ENCODE measurements at regions not wholly inside any gene's neighbourhood (a gene's known extent, or its start where the extent isn't known, plus 50 kb on each side); places are given as distances from the start of the nearest gene placed in this dataset.
A peak's percentile ranks its signal among the peaks of the same experiment; 100 is the strongest.

DNA sequence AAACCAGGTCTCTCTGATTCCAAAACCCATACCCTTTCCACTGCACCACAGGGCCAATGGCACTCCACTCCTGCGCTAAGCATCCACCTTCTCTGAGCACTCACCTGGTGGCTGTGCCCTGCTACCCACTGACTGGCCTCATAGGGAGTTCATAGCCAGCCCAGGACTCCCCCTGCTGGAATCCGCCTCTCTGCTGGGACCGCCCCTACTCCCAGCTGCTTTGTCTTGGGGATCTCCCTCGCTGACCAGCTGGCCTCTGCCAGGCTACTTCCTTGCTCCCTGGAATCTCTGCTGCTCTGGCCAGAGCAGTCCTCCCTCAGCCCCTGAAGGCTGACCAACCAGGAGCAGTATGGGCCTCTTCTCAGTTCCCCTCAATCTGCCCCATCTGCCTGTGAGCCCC lies 129.7 kb downstream of the FAXC start:
- DNase-seq (ENCODE audit: low read depth in 3 of 3): no peak

DNA sequence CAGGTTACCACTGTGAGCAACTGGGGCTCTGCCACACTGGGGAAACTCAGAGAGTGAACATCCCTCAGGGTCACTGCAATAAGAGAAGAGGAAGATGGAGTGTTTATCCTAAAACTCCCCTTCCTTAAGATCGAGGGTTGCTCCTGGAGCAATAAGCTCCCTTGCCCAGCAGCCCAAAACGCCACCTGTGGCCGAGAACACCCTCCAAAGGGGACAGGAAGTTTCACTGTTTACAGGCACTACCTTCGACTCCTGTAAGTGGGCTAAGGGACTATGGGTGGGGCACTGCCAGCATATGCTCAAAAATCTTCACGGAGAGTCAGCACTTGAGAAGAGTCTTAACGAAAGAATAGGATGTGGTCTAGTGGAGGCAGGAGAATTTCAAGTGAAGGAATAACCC lies 132.5 kb downstream of the FAXC start:
- DNase-seq (ENCODE audit: low read depth in 3 of 3): no peak

DNA sequence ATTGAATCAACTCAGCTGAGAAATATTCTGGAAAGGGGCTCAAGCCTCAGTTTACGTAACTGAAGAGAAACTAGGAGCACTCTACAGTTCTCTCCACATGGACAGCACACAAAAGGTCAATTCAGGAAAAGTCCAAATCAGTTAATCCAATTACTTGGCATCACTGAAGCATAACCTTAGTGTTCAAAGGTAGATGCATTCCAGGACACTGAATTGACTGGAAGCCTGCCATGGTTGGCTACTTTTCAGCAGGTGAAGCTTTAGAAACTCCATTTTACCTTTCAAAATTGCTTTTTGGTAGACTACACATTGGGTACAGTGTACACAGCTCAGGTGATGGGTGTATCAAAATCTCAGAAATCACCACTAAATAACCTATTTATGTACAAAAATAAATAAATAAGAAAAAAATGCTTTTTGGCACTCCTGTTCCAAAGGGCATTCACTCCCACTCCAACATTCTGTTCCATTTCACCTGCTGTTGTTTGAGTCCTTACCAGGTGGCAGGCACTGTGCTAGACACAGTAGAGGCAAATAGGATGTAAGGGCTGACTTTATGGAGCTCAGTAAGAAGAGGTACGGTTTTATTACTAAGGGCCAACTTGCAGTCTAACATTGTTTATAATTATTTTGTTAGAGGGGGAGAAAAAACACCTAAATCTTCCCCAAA lies 153.4 kb downstream of the FAXC start:
- DNase-seq (ENCODE audit: low read depth in 3 of 3): no peak

DNA sequence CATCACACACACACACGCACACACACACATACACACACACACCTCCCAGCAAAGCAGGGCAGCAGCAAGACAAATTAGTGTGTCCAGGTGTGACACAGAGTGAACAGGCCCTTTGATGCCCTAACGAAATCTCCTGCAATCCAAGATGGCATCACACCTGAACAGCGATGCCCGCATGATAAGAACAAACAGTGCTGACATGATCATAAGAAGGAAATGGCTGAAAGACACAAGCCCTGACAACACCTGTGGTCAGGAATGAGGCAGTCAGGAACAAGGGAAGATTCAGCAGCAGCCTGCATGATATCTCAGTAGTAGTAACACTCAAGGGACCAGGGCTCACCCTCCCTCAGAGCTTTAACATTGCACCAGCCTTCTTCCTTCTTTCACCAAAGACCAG lies 156.9 kb downstream of the FAXC start:
- DNase-seq (ENCODE audit: low read depth in 3 of 3): no peak

DNA sequence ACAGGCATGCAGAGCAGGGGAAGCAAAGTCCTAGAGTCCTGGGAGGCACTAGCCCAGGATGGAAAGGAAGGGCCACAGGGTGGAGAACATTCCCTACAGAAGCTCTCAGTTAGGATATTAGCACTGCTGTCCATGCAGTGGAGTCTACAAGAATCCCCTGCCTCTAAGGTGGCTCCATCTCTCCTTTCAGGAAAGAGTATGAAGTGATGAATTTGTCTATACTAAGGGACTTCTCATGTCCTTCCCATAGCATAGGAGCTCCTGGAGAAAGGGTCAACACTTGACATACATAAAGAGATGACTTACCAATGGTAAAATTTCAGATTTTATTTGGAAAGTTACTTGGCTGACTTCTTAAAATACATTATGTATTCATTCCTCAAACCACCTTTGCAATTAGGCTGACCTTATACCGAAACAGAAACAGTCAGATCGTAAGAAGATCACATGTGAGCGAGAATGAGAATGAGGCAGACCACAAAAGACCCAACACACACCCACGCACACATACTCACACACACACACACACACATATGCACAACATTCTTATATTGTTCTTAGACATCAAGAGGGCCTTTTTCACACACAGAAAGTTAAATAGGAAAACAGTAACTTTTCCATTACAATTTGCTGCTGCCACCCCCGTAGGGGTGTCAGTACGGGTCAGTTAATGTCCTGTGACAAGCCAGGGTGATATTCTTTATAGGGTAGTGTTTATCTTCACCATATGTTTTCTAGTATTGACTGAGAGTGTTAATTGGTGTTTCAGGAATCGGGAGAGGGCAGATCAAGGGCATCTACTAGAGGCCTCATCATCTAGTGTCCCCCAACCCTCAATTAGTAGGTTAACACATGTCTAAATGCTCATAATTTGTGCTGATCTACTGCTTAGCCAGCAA lies 159.4 kb downstream of the FAXC start:
- peak in 1 of 3 experiments; percentile 19 for DNase-seq (ENCODE audit: low read depth in 3 of 3)

DNA sequence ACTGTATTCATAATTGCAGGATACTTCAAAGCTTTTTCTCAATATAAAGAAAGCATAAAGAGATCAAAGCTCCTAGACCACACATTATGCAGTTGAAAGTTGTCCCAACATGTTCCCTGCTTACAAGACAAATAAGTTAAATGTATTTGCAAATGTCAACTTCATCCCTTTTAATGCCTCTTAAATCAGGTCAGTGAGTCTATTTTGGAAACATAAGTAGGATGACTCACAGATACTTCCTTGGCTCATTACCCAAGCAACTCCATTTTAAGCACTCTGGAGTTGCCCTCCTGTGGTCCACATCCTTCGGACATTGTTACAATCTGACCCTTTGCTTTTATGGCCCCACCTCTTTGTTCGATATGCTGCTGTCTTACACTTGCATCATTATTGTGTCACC lies 162.0 kb downstream of the FAXC start:
- DNase-seq (ENCODE audit: low read depth in 3 of 3): no peak

DNA sequence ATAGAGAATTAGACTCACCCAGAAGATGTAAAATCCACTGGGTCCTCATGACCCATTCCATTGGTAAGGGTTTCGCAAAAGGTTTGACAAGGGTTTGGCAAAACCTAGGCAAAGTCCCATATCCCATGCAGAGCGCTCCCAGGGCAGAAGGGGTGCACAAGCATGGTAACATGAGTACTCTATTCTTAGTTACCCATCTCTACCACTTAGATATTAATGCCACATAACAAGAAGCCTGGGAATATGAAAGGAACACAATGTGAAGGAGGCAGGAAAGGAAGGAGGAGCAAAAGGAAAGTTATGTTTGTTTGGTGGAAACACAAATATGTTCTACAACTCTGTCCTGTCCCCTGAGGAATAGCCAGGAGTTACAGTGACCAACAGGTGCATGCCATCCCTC lies 163.1 kb downstream of the FAXC start:
- DNase-seq (ENCODE audit: low read depth in 3 of 3): no peak

DNA sequence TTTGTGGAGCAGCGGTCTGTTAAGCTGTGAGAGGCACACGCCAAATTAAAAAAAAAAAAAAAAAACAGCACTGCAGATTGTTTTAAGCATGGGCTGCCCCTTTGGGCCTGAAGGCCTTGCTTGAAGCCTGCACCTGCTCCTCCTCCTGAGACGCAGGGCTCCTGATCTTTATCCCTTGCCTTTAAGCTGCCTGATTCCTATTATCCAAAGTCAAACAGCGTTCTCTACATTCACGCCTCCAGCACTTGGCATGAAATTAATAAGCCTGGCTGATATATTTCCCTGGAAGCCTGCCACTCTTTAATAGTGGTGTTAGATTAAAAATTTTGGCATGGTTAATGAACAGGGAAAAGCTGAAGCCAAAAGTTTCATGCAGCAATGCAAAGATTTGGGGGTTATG lies 163.9 kb downstream of the FAXC start:
- no peak for DNase-seq (ENCODE audit: low read depth in 3 of 3)

DNA sequence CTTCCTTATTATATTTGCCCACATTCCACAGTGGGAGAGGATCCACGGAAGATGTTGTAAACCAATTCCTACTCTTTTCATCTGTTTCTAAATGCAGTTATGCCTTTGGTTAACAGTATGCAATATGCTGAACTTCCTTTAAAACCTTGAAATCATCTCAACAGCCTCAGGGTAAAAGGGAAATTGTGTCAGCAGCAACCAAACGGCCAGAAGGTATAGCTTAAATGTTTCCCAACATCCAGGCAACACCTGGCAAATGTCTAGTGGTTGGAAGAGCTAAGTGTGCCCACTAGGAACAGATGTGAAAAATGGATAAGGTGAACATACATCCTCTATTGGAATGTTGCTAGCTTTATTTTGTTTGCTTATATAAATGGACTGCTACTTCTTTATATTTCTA lies 164.8 kb downstream of the FAXC start:
- DNase-seq (ENCODE audit: low read depth in 3 of 3): no peak

DNA sequence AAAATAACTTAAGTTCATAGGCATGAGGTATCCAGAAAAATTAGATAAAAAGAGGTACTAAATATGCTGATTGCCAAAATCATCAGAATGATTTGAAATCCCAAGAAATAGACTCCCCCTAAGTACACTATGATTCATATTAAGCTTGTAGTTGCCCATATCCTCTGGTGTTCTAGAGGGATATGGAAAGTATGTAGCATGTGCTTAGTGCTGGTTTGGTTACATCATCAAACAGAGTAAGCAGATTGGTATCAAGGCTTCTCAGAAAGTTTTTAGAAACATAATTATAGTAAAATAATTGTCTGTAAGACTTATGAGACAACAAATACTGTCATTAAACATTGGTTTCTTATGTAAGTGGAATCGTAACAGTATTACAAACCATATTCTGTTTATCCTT lies 166.4 kb downstream of the FAXC start:
- DNase-seq (ENCODE audit: low read depth in 3 of 3): no peak

DNA sequence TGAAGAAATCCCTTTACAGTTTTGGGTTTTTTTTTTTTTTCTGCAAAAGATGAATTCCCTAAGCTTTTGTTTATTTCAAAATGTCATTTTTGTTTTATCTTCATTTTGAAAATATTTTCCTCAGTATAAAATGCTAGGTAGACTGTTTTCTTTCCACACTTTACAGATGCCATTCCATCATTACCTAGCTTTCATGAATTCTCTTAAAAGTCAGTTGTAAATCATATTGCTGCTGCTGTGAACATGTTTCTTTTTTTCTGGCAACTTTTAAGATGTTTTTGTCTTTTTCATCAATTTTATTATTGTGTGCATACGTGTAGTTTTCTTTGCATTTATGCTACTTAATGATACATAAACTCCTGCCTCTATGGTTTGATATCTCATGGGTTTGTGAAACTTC lies 168.3 kb downstream of the FAXC start:
- DNase-seq (ENCODE audit: low read depth in 3 of 3): no peak

DNA sequence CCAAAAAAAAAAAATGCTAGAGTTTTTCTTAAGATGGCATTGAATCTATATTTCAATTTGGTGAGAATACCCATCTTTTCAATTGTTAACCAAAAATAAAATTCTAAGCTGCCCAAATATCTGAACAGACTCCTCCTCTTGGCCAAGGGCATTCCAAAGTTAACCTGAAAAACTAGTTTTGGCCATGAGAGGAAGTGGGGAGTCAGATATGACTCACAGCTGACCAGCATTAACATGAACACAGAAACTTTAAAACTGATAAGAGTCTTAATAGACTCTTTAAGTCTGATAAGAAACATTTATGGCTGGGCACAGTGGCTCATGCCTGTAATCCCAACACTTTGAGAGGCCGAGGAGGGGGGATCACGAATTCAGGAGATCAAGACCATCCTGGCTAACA lies 171.3 kb downstream of the FAXC start:
- DNase-seq (ENCODE audit: low read depth in 3 of 3): no peak

DNA sequence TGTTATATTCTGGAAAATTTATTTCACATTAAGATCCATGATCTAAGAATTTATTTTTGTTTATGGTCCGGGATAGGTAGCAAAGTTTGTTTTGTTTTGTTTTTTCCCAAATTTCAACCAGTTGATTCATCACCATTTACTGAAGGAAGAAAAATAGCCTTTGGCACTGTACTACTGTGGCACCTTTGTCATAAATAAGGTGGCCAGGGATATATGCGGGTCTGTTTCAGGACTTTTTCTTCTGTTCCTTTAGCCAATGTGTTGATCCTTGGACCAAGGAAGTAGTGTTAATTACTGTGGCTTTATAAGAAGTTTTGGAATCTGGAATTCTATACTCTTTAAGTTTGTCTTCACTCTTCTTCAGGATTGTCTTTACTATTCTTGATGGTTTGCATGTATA lies 171.7 kb downstream of the FAXC start:
- DNase-seq (ENCODE audit: low read depth in 3 of 3): no peak

DNA sequence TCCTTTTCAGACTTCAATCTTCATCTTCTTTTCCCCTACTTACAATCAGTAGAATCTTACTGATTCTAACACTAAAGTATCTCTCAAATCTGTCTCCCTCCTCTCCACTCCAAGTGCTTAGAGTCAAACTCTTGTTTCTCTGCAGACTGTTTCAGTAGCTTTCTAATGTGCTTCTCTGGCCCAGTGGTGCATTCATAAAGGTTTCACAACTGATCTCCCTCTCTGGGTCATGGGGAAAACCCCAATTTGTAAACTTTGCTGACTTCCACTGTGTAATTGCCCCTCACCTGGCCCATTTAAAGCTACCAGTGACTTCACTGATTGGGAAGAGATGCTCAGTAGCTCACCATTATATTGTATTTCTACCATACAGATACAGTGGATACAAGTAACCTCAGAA lies 183.6 kb downstream of the FAXC start:
- no peak for DNase-seq (ENCODE audit: low read depth in 3 of 3)

DNA sequence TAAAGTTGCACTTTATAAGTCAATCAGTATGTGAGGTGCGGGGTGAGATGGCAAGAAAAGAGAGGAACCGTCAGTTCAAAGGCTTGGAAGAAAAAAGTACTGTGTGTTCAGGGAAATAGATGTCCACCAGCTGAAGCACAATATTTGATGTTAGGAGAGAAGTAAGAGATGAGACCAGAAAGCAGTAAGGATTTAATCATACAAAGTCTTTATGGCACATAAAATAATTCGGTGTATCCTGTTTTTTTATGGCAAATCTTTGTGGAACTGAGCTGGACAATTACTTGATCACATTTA lies 197.2 kb downstream of the FAXC start:
- DNase-seq (ENCODE audit: low read depth in 3 of 3): no peak

DNA sequence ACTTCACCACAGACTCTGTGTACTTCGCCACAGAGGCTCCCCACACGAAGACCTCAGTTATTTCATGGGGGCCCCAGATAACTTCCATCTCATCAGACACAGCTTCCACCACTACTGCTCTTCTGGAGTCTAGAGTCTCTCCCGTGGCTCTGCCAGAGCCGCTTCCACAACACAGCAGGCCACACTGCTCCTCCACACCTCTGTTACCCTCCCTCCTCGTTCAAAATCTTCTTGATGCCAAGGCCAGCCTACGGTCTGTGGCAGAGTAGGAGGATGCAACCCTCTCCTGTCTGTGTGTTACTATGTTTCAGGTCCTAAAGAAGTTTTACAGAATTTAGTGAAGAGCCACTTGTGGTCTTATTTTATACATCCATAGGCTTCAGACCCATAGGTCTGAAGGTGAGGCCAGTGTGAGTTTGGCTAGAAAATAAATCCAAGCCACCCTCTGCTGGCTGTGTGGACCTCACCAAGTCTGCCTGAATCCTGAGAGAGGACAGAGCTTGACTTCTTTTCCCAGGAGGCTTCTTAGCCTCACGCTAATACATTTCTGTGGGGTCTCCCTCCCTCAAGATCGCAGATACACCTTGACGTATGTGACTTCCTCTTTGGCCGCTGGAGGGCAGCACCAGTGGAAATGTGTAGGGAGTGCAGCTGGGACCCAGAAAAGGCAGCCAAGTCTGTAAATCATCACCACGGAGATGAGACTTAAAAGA lies 197.7 kb downstream of the FAXC start:
- DNase-seq (ENCODE audit: low read depth in 3 of 3): peak in 1 of 3 experiments; percentile 49

DNA sequence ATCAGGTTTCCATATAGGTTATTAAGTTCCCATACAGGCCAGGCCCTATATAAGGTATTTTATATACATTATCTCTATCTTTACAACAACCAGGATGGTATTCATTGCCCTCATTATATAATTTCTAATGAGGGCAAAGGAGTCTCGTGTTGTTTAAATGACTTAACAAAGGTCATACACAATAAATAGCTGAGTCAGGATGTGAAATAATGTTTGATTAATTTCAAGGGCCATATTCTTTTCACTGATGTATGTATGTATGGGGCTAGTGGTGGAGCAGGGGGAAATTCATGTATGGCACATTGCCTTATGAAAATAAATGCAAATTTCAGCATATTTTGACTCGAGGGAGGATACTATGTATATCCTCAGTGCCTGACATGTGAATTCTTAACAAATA lies 200.7 kb downstream of the FAXC start:
- DNase-seq (ENCODE audit: low read depth in 3 of 3): no peak

DNA sequence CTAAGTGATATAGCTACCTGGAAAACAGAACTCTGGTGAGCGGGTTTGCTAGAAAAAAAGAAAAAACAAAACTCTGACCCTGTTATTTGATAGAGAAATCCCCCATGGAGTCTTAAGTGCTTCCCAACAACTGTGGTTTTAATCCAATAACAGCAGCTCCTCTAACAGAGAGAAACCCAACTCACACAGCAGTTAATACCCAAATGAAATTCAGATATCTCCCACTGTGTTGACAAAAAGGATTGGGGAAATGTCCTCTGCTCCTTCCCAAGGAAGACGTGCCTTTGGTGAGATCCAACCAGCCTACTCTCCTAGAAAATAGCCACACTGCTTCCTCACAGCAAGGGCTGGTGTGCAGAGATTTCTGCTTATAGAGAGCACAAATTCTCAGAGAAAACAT lies 200.4 kb upstream of the FBXL4 start:
- no peak for DNase-seq (ENCODE audit: low read depth in 3 of 3)

DNA sequence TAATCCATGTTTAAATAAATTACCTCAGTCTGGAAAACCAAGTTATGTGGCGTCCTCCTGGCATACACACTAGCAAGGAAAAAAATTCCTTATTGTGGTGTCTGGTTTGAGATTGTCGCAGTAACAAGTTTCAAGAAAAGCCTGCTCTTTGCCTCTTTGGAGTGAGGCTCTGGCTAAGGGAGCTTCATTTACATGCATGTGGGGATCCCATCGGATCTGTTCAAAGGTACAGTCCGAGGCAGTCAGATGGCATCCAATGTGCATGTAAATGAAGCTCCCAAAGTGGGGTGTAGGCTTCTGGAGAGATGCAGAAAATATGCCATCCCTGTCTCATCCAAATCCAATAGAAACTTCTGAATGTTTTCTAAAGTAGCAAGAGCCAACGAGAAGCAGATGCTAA lies 199.5 kb upstream of the FBXL4 start:
- DNase-seq (ENCODE audit: low read depth in 3 of 3): no peak

DNA sequence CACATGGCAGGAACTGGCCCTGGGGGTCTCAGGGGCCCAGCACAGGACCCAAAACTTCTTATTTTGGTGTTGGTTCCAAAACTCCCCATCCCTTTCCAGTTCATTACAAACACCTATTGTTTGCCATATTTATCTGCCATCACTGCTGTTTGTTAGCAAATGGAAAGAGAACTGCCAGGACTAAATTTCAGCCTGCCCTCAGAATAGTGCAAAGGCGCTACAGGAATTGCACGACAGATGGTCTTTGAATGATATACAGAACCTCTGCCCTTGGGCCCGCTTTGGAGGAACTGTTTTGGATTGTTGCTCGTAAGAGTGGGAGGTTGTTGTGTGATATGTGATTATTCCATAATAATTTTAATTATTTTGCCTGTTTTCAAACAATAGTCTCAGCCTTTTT lies 199.0 kb upstream of the FBXL4 start:
- no peak for DNase-seq (ENCODE audit: low read depth in 3 of 3)

DNA sequence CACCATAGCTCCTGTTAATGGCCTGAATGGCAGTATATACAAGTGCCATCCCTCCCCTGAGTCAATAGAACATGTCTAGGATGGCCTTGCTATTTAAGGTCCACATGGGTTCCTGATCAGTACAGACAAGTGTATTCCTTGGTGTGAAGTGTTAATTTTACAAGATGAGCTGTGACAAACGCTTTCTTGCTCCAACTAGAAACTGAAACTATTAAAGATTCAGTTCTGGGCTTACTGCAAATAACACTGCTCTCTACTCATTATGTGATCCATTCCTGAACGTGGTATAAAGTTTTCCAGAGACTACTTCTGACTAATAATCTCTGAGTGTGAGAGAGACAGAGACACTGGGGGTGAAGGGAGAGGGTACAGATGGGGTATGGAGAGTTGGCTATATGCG lies 198.0 kb upstream of the FBXL4 start:
- DNase-seq (ENCODE audit: low read depth in 3 of 3): no peak

DNA sequence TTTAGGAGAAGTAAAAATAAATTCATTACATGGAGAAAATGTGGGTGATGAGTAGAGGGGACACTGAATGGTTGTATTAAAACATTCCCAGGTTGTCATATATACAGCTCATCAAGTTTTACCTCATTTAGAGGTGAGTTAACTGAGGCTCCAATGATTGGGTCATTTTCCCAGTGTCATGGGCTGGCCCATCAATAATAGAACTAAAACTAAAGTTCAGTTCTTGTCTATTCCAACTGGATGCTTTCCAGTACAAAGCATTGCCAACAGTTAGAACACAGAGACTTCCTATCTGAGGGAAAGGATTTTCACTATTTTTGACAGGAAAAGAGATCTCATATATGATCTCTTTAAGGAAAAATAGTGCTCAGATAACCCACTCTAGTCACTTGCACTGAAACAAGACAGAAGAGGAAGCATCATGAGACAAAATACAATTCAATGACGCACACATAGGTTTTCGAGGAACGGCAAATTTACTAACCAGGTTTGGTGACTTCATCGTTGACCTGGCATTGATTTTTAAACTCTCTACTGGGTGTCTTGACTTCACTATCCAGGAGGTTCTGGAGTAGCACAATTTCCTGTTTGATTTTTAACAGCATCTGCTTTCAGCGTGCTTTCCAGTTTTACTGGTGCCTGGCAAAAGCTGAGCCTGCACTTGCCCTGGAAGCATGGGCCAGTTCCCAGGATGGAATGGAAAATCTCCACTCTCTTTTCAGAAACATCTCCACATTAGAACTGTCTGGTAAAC lies 195.5 kb upstream of the FBXL4 start:
- no peak for DNase-seq (ENCODE audit: low read depth in 3 of 3)
